GM12872 (cell line): ENCODE measurements at regions not wholly inside any gene's neighbourhood (a gene's known extent, or its start where the extent isn't known, plus 50 kb on each side); places are given as distances from the start of the nearest gene placed in this dataset.

ENCODE experiments used
- CTCF ChIP-seq: IDR thresholded peaks from 3 replicates; pipeline ENCODE4 v1.5.1; 2011; ENCODE audit warnings: low read depth, mild to moderate bottlenecking, low read length, moderate library complexity; ENCODE audit not compliant: insufficient read depth

- no peak; the same call in 2 of the 3 replicates for TF ChIP-seq CTCF
These were observed 318.4 kb downstream of the SEC14L1 start for GRCh38 chr17:77459018-77459755.

GRCh38 chr17:77460514-77461046, 319.8 kb downstream of the SEC14L1 start:
- no peak for TF ChIP-seq CTCF

- TF ChIP-seq CTCF = no peak
These were observed 320.7 kb downstream of the SEC14L1 start for GRCh38 chr17:77461277-77462057.

- TF ChIP-seq CTCF = no peak
These were observed 321.3 kb downstream of the SEC14L1 start for GRCh38 chr17:77462090-77462489.

GRCh38 chr17:77462553-77463497, 322.1 kb downstream of the SEC14L1 start:
- TF ChIP-seq CTCF = no peak

- no peak for TF ChIP-seq CTCF
These were observed 324.2 kb downstream of the SEC14L1 start for GRCh38 chr17:77464988-77465357.
